T-helper 1 cell treated with Interleukin-12 subunit alpha and Interleukin-12 subunit beta and Interleukin-4 antibody, amounts not matched to agents 30 μg/mL and 1 μg/mL, for 36 hours (primary cell): ENCODE measurements at regions not wholly inside any gene's neighbourhood (a gene's known extent, or its start where the extent isn't known, plus 50 kb on each side); places are given as distances from the start of the nearest gene placed in this dataset.
"Not testable (repeated sequence)": the region's sequence is repeated elsewhere in the genome, so short reads cannot be mapped to it uniquely, and the experiment has no call there.

Source experiments
- H3K27ac Mint-ChIP-seq: one replicate; pipeline ENCODE4 v1.8.0; 2021; ENCODE audit warnings: mild to moderate bottlenecking, mixed read lengths
- H3K27me3 Mint-ChIP-seq: one replicate; pipeline ENCODE4 v1.8.0; 2021; ENCODE audit warnings: low read depth, mixed read lengths
- H3K36me3 Mint-ChIP-seq: one replicate; pipeline ENCODE4 v1.8.0; 2021; ENCODE audit warnings: low read depth, mixed read lengths
- H3K4me1 Mint-ChIP-seq: one replicate; pipeline ENCODE4 v1.8.0; 2021; ENCODE audit warnings: low read depth, mixed read lengths
- H3K4me3 Mint-ChIP-seq: one replicate; pipeline ENCODE4 v1.8.0; 2021; ENCODE audit warnings: mild to moderate bottlenecking, moderate library complexity, mixed read lengths
- H3K9me3 Mint-ChIP-seq: one replicate; pipeline ENCODE4 v1.8.0; 2021; ENCODE audit warnings: mixed read lengths

DNA sequence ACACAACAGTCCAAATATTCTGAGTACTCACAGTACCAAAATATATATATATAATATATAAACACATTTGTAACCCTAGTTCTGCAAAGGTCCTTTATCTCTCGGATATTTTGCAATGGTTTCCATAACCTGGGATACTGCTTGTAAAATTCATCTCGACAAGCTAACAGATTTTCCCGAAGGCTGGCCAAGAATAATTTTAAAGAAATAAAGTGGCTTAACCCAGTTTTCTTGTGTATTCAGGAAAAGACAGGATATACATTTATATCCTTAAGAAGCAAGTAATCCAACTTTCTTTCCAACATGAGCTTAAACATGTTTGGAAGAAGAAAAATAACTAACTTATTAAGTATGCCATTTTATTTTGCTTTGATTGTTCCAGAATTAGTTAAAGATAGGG, 348.7 kb upstream of the RUNX1 start:
- H3K4me3 Mint-ChIP-seq, result no peak overlapping the region
- H3K27me3 Mint-ChIP-seq, result peaks cover 3% of the 10 kb centered on the region
- H3K9me3 Mint-ChIP-seq, result no peaks in the 10 kb centered on the region
- no peak overlapping the region for H3K27ac Mint-ChIP-seq
- H3K4me1 Mint-ChIP-seq, result peaks cover 17% of the 10 kb centered on the region
- no peaks in the 10 kb centered on the region for H3K36me3 Mint-ChIP-seq

- Mint-ChIP-seq H3K9me3 (peaks cover 4% of the 10 kb centered on the region), H3K4me1 (peaks cover 17% of the 10 kb centered on the region), H3K36me3 (no peaks in the 10 kb centered on the region), H3K27me3 (peaks cover 3% of the 10 kb centered on the region), H3K27ac (no peak overlapping the region), H3K4me3 (no peak overlapping the region)
Observed at GRCh38 chr21:35396655-35397054, 347.6 kb upstream of the RUNX1 start.

DNA sequence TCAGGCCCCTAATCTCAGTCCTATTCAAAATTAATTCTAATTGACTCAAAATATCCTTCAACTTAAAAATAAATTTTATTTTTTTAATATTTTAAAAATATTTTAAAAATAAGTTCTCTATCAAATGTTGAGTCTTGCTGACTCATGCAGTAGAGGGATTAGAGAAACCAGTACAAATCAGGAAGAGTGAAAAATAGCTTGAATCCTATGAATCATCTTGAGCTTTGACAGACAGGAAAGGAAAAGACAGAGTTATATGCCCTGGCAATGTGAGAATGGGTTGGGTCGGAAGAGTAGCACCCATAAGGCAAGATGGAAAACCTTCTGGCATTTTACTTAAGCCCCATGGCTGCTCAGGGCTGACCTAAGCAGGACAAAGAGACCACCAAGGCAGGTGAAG, 346.6 kb upstream of the RUNX1 start:
- Mint-ChIP-seq H3K4me1 (peaks cover 17% of the 10 kb centered on the region), H3K4me3 (no peak overlapping the region), H3K27me3 (peaks cover 3% of the 10 kb centered on the region), H3K27ac (no peak overlapping the region), H3K36me3 (no peaks in the 10 kb centered on the region), H3K9me3 (peaks cover 10% of the 10 kb centered on the region)

- Mint-ChIP-seq H3K36me3 (no peaks in the 10 kb centered on the region), H3K27ac (no peak overlapping the region), H3K9me3 (peaks cover 10% of the 10 kb centered on the region), H3K4me3 (no peak overlapping the region), H3K4me1 (peaks cover 10% of the 10 kb centered on the region), H3K27me3 (peaks cover 3% of the 10 kb centered on the region)
Observed at GRCh38 chr21:35394634-35395369, 345.7 kb upstream of the RUNX1 start.

DNA sequence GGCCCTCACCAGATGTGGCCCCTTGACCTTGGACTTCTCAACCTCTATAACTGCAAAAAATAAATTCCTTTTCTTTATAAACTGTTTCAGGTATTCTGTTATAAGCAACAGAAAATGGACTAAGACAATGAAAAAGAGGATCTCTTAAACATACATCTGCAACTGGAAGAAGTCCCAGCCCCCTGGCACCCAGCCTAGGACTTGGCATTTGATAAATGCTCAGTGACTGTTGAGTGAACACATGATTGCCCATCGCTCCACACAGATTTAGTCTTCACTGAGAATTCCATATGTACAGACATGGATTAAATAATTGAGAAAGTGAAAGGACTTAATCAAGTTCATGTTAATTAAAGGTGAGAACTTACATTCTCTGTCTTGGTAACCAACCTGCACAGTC, 344.9 kb upstream of the RUNX1 start:
- H3K9me3 Mint-ChIP-seq, result peaks cover 10% of the 10 kb centered on the region
- H3K36me3 Mint-ChIP-seq, result no peaks in the 10 kb centered on the region
- H3K27ac Mint-ChIP-seq, result no peak overlapping the region
- no peak overlapping the region for H3K4me3 Mint-ChIP-seq
- peaks cover 7% of the 10 kb centered on the region for H3K4me1 Mint-ChIP-seq
- H3K27me3 Mint-ChIP-seq, result peaks cover under 1% of the 10 kb centered on the region

DNA sequence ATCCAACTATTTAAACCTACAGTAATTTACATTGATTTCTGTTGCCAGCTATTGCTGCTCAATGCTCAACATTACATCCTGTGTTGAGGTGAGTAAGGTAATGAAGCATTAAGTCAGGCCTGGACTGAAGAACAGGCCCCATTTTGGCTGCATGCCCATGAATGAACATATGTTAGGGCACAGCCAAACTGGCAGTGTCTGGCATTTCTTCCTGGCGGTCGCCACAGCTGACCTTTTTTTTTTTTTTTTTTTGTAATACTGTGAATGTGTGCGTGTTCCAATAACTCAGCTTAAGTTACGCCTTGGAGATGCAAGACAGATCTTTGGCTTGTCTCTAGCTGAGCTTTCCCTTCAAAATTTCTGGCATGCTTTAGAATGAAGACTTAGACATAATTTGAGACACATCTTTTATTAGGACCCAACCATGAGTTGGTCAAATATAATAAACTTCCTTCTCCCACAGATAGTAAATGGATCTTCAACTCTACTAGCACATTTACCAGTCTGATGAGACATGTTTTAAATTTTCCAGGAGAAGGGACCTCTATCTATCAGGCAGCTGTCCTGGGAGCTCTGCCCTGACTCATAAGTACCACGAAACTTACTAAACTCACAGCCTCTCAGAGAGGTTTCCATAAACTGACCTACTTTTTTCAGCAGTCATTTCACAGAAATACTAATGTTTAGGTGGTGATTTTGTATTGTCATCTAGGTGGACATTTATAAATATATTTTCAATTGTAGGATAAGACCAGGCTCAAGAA, 341.1 kb upstream of the RUNX1 start:
- H3K27ac Mint-ChIP-seq, result no peak overlapping the region
- no peaks in the 10 kb centered on the region for H3K36me3 Mint-ChIP-seq
- no peak overlapping the region for H3K4me3 Mint-ChIP-seq
- H3K9me3 Mint-ChIP-seq, result peaks cover 10% of the 10 kb centered on the region
- H3K27me3 Mint-ChIP-seq, result no peaks in the 10 kb centered on the region
- H3K4me1 Mint-ChIP-seq, result no peaks in the 10 kb centered on the region

GRCh38 chr21:35386491-35387079, 337.5 kb upstream of the RUNX1 start:
- no peak overlapping the region for H3K4me3 Mint-ChIP-seq
- H3K4me1 Mint-ChIP-seq, result no peaks in the 10 kb centered on the region
- H3K27ac Mint-ChIP-seq, result no peak overlapping the region
- peaks cover 11% of the 10 kb centered on the region for H3K27me3 Mint-ChIP-seq
- no peaks in the 10 kb centered on the region for H3K36me3 Mint-ChIP-seq
- H3K9me3 Mint-ChIP-seq, result peaks cover 5% of the 10 kb centered on the region

DNA sequence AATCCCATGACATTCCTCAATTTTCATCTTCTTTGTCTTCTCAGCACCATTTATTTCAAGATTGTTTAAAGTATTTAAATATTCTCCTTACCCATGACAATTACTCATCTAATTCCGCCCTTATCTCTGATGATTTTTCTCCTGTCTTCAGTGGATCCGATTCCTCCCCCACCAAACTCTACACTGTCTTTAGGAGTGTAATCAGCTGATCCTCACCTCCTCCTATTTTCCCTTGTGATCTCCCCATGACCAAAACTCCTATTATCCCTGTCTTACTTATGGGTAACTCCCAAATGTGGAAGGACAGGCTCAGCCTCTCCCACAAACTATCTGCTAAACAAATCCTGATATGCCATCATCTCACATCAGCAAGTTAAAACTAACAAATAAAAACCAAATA, 335.3 kb upstream of the RUNX1 start:
- Mint-ChIP-seq H3K27me3 (peaks cover 11% of the 10 kb centered on the region), H3K4me3 (no peak overlapping the region), H3K36me3 (no peaks in the 10 kb centered on the region), H3K27ac (no peak overlapping the region), H3K9me3 (no peaks in the 10 kb centered on the region), H3K4me1 (no peaks in the 10 kb centered on the region)

DNA sequence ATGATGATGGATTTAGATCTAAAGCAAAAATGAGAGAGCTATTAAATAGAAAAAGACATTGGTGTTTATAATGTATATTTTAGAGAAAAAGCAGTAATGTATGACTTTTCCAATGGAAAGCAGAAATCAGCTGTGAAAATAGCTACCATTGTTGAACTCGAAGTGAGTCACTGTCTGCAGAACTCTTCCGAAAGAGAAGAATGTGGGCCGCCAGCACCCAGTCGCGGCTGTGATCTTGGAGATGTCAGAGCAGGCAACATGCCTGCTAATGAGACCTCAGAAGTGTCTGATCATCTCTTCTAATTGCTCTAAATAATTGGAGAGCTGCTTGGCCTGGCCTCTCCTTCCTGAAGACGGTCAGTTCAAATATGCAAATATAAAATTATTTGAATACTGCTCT, 333.6 kb upstream of the RUNX1 start:
- Mint-ChIP-seq H3K27me3 (peaks cover 11% of the 10 kb centered on the region), H3K4me1 (no peaks in the 10 kb centered on the region), H3K36me3 (no peaks in the 10 kb centered on the region)

DNA sequence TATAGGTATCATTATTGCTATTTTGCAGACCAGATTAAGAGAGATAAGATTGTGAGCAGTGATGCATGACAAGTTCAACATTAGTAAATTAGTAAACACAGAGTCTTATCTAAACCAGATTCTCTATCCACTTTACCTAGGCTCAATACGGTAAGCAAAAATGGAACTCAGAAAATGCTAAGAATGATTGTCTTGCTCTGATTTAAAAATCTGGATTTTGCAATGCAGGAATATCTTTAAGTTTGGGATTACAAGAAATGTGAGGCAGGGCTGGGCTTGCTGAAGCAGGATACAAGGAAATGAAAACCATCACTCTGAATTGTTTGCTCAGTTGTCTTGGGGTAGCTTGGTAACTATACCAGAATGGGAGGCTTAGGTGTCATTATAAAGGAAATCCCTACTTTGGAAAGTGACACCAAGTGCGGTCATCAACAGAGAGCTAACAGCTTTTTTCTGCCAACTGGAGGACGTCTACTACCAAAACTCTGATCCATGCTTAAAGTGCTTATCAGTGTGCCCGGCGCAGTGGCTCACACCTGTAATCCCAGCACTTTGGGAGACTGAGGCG, 332.7 kb upstream of the RUNX1 start:
- no peaks in the 10 kb centered on the region for H3K36me3 Mint-ChIP-seq
- peaks cover 11% of the 10 kb centered on the region for H3K27me3 Mint-ChIP-seq
- no peak overlapping the region for H3K27ac Mint-ChIP-seq
- H3K9me3 Mint-ChIP-seq, result no peaks in the 10 kb centered on the region
- no peak overlapping the region for H3K4me3 Mint-ChIP-seq
- H3K4me1 Mint-ChIP-seq, result no peaks in the 10 kb centered on the region

More for the DNA sequence above, 333.6 kb upstream of the RUNX1 start:
- H3K4me3 Mint-ChIP-seq, result no peak overlapping the region
- no peaks in the 10 kb centered on the region for H3K9me3 Mint-ChIP-seq
- no peak overlapping the region for H3K27ac Mint-ChIP-seq

DNA sequence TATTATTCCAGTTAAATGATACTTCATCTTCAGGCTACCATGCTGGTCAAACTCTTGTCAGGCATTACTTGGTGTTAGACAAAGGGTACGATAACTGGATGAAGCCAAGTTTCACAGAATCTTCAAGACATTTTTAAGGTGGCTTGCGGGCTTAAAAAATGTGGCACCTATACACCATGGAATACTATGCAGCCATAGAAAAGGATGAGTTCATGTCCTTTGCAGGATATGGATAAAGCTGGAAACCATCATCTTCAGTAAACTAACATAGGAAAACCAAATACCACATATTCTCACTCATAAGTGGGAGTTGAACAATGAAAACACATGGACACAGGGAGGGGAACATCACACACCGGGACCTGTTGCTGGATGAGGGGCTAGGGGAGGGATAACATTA, 331.2 kb upstream of the RUNX1 start:
- not testable (repeated sequence) for H3K4me3 Mint-ChIP-seq, H3K36me3 Mint-ChIP-seq, H3K27ac Mint-ChIP-seq

DNA sequence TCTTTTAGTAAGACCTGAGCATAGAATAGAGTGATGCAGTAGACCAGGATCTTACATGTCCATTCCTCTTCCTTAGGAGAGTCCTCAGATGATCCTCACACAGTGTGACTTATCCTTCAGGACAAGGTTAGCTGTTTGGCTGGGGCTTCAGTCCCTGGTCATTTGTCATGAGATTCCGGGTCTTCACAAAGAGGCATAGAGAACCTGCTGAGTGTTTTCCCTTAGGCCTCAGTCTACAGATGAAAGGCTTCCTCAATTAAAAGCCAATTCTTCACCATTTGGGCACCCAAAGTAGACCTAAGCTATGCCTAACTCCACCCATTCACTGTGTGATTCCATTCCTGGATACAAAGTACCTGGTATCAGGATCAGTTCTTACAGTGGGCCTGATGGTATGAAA, 329.8 kb upstream of the RUNX1 start:
- Mint-ChIP-seq H3K4me3 (no peak overlapping the region), H3K9me3 (no peaks in the 10 kb centered on the region), H3K27me3 (peaks cover 6% of the 10 kb centered on the region), H3K36me3 (no peaks in the 10 kb centered on the region), H3K4me1 (no peaks in the 10 kb centered on the region), H3K27ac (no peak overlapping the region)

More for the DNA sequence above, 331.2 kb upstream of the RUNX1 start:
- peaks cover 11% of the 10 kb centered on the region for H3K27me3 Mint-ChIP-seq
- H3K4me1 Mint-ChIP-seq, H3K9me3 Mint-ChIP-seq: not testable (repeated sequence)

GRCh38 chr21:35377505-35378090, 328.5 kb upstream of the RUNX1 start:
- H3K9me3 Mint-ChIP-seq, result no peaks in the 10 kb centered on the region
- H3K4me1 Mint-ChIP-seq, result no peaks in the 10 kb centered on the region
- no peaks in the 10 kb centered on the region for H3K36me3 Mint-ChIP-seq
- H3K27ac Mint-ChIP-seq, result no peak overlapping the region
- no peaks in the 10 kb centered on the region for H3K27me3 Mint-ChIP-seq
- no peak overlapping the region for H3K4me3 Mint-ChIP-seq

GRCh38 chr21:35376406-35377135, 327.5 kb upstream of the RUNX1 start:
- Mint-ChIP-seq H3K4me3 (no peak overlapping the region), H3K27ac (no peak overlapping the region), H3K36me3 (no peaks in the 10 kb centered on the region), H3K27me3 (no peaks in the 10 kb centered on the region), H3K4me1 (no peaks in the 10 kb centered on the region), H3K9me3 (no peaks in the 10 kb centered on the region)
